ENCODE measurements at regions not wholly inside any gene's neighbourhood (a gene's known extent, or its start where the extent isn't known, plus 50 kb on each side); places are given as distances from the start of the nearest gene placed in this dataset.
"Not testable (repeated sequence)": the region's sequence is repeated elsewhere in the genome, so short reads cannot be mapped to it uniquely, and the experiment has no call there.

DNA sequence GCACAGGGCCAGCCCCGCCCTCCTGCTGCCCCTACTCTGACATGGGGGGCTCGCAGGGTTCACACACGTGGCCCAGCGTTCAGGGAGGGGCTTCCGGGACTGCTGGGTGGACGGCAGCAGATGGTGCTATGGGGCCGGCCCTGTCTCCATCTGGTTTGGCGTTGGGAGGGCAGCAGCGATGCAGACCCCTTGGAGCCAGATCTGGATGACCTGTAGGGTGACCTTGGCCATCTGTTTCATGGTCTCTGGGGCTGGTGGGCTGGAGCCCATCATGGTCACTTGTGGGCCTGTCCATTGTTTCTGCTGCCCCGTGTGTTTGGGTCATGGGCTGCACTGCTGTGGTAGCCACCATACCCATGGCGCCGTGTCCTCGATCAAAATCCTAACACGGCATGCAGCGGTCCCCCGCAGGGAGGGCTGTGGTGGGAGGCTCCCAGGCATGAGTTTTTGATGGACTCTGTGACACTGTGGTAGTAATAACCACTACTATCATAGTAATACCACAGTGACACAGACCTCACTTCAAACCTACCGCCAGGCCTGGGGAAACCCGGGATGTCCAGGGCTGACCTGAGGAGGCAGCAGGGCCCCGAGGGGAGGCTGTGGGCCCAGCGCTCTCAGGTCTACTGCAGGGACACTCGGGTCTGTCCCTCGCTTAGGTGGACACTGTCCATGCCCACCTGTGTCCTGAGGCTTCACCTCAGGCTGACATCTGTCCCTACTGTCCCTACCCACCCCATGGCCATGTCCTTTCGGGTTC, 359.4 kb downstream of the TMEM121 start:
- DNase-seq (ENCODE audit: low read depth in 1 of 2, low spot score in 1 of 2), result no peak
- H3K9me3 ChIP-seq (ENCODE audit: low read depth), result no peaks in the 10 kb centered on the region

DNA sequence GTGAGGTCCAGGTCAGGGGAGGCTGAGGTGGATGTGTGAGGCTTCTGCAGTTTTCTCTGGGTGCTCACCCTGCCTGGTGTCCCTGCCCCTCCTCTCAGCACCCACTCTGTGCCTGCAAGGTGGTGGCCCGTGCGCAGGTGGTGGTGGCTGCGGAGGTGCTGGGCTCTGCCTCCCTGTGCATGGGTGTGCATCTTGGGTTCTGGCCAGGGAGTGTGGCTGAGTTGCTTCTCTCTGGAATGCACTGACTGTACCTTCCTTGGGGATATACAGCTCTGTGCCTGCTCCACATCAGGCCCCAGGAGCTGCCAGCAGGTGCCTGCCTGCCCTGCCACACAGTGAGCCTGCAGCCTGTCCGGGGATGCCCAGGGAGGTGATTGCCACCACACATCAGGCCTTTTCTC, 360.4 kb downstream of the TMEM121 start:
- H3K27ac ChIP-seq; H3K36me3 ChIP-seq; H3K4me3 ChIP-seq; DNase-seq (ENCODE audit: low read depth in 1 of 2, low spot score in 1 of 2); H3K4me1 ChIP-seq (ENCODE audit: low read depth); H3K27me3 ChIP-seq; H3K9me3 ChIP-seq (ENCODE audit: low read depth): not testable (repeated sequence)

More for the DNA sequence above, 359.4 kb downstream of the TMEM121 start:
- TF ChIP-seq, protein P1, sequence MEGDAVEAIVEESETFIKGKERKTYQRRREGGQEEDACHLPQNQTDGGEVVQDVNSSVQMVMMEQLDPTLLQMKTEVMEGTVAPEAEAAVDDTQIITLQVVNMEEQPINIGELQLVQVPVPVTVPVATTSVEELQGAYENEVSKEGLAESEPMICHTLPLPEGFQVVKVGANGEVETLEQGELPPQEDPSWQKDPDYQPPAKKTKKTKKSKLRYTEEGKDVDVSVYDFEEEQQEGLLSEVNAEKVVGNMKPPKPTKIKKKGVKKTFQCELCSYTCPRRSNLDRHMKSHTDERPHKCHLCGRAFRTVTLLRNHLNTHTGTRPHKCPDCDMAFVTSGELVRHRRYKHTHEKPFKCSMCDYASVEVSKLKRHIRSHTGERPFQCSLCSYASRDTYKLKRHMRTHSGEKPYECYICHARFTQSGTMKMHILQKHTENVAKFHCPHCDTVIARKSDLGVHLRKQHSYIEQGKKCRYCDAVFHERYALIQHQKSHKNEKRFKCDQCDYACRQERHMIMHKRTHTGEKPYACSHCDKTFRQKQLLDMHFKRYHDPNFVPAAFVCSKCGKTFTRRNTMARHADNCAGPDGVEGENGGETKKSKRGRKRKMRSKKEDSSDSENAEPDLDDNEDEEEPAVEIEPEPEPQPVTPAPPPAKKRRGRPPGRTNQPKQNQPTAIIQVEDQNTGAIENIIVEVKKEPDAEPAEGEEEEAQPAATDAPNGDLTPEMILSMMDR (IDR thresholded peaks at IDR 0.05; ENCODE audit: low read depth, low read length), result no peak
- Histone ChIP-seq H3K27me3 (no peaks in the 10 kb centered on the region), H3K4me3 (no peak overlapping the region), H3K4me1 (ENCODE audit: low read depth) (no peaks in the 10 kb centered on the region), H3K27ac (no peak overlapping the region), H3K36me3 (no peaks in the 10 kb centered on the region)

DNA sequence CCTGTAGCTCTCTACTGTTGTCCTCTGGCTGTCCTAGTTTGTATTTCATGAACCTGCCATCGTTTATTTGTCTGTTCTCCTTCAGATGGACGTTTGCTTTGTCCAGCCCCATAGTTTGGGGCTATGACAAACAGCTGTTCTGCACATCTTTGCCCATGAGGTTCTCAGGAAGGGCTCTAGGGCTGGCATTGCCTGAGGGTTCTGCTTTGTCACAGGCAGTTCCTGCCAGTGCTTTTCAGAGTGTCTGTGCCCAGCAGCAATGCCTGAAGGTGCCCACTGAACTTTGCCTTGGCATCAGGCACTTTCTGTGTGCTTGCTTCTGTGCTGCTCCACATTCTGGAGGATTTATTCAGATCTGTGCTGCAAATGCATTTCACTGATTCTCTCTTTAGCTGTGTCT, 361.3 kb downstream of the TMEM121 start:
- no peak overlapping the region for H3K27ac ChIP-seq
- no peak for DNase-seq (ENCODE audit: low read depth in 1 of 2, low spot score in 1 of 2)
- H3K9me3 ChIP-seq (ENCODE audit: low read depth), result no peaks in the 10 kb centered on the region

DNA sequence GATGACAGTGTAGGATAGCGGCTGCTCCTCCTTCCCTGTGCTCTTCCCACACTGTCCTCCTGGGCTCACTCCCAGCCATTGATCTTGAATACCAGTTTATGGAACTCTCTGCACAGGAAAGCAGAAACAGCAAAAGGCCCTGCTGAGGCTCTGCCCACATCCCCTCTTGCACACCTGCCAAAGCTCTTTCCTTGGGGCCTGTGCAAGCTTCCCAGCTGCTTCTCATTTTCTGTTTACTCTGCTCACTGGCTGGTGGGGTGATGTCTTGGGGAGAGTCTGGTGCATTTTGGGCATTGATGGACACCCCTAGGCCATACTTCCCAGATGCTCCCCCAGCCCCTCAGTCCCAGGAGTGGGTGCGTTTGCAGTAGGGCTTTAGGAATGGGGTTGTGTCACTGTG, 361.8 kb downstream of the TMEM121 start:
- H3K4me1 ChIP-seq (ENCODE audit: low read depth), result no peaks in the 10 kb centered on the region
- TF ChIP-seq, protein P1 (IDR thresholded peaks at IDR 0.05; ENCODE audit: low read depth, low read length), result no peak
- H3K27me3 ChIP-seq, result no peaks in the 10 kb centered on the region
- DNase-seq (ENCODE audit: low read depth in 1 of 2, low spot score in 1 of 2), result no peak
- H3K36me3 ChIP-seq, result no peaks in the 10 kb centered on the region
- H3K4me3 ChIP-seq, result no peak overlapping the region
- H3K27ac ChIP-seq, result no peak overlapping the region
- H3K9me3 ChIP-seq (ENCODE audit: low read depth), result no peaks in the 10 kb centered on the region

More for the DNA sequence above, 361.3 kb downstream of the TMEM121 start:
- H3K27me3 ChIP-seq, result no peaks in the 10 kb centered on the region
- H3K4me3 ChIP-seq, result no peak overlapping the region
- no peaks in the 10 kb centered on the region for H3K36me3 ChIP-seq
- TF ChIP-seq, protein P1 (IDR thresholded peaks at IDR 0.05; ENCODE audit: low read depth, low read length), result no peak
- no peaks in the 10 kb centered on the region for H3K4me1 ChIP-seq (ENCODE audit: low read depth)

DNA sequence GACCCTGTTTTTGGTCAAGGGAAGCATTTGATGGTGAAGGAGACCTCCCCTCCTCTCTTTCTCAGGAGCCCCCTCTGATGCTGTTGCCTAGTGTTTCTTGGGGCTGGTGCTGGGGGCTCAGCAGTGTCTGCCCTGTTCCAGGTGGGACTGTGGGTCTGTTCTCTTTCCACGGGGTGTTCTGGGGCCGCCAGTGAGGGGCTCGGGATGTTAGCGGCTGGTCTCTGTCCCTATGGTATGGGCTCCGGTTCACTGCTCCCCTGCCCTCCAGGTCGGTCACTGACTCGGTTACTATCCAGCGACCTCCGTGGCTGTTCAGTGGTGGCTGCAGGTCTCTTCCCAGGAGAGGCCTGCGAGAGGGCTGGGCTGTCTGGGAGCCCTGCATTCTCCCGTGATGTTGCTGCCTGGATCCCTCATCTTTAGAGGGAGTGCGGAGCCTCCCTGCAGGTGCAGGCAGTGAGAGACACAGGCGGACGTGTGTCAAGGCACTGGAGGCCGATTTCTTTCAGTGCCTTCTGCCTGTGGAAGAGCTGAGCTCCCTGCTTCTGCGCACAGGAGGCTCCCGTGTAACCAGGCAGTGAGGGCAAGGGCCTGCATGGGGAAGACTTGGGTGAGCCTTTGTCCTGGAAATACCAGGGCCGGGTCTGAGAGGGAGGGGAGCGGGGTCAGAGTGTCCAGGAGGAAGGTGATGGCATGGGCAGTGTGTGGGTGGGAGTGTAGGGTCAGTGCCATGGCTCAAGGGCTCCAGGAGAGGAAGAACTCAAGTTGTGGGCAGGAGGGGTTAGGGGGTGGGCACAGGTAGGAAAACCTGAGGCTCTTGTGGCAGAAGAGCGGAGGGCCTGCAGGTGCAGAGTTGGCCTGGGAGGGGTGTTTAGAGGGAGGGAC, 362.6 kb downstream of the TMEM121 start:
- Histone ChIP-seq H3K4me1 (ENCODE audit: low read depth) (no peaks in the 10 kb centered on the region), H3K27me3 (no peaks in the 10 kb centered on the region), H3K4me3 (no peak overlapping the region), H3K9me3 (ENCODE audit: low read depth) (no peaks in the 10 kb centered on the region), H3K36me3 (no peaks in the 10 kb centered on the region), H3K27ac (no peak overlapping the region)
- no peak for DNase-seq (ENCODE audit: low read depth in 1 of 2, low spot score in 1 of 2)
- TF ChIP-seq, protein P1 (IDR thresholded peaks at IDR 0.05; ENCODE audit: low read depth, low read length), result no peak
